IMR-90 (cell line): ENCODE measurements at regions not wholly inside any gene's neighbourhood (a gene's known extent, or its start where the extent isn't known, plus 50 kb on each side); places are given as distances from the start of the nearest gene placed in this dataset.

Experiments used
- ATAC-seq: fragments of 200-7000 bp; cut with Tn5 transposase; 2 replicates; pipeline ENCODE4 v1.9.1; 2020; ENCODE audit warnings: low read depth, mild to moderate bottlenecking, moderate library complexity
- BruUV-seq: library from RNA; stranded (reverse); fragments of 400-500 nt; replicated peaks from 2 replicates; lab custom pipeline; 2021; lab: Mats Ljungman, UMichigan
- CTCF ChIA-PET: fragments of 300-600 bp; formaldehyde crosslinking; extraction: SDS; loops from one replicate; lab custom pipeline; 2021; ENCODE audit warnings: antibody characterized with exemption; lab: Yijun Ruan, JAX
- POLR2A ChIA-PET: fragments of 300-600 bp; sonication (Branson Sonifier 250); formaldehyde crosslinking; loops from one replicate; lab custom pipeline; 2022; ENCODE audit warnings: antibody characterized with exemption; ENCODE audit not compliant: unreplicated experiment; lab: Charles Lee
- DNase-seq: peaks from one replicate; pipeline ENCODE4 v3.0.0; 2013
- H2AFZ ChIP-seq: replicated peaks from 2 replicates; pipeline ENCODE3; 2013; ENCODE audit warnings: low read length, mild to moderate bottlenecking; ENCODE audit not compliant: poor library complexity
- H2AK5ac ChIP-seq: 2 replicates; pipeline ENCODE4 v1.6.1; 2013; ENCODE audit warnings: low read depth, low read length, inconsistent platforms
- H2AK9ac ChIP-seq: replicated peaks from 2 replicates; pipeline ENCODE3; 2013; ENCODE audit warnings: mild to moderate bottlenecking, low read depth, low read length, moderate library complexity; ENCODE audit not compliant: poor library complexity
- H2BK120ac ChIP-seq: 2 replicates; pipeline ENCODE4 v1.6.1; 2013; ENCODE audit warnings: low read depth, low read length, inconsistent platforms
- H2BK15ac ChIP-seq: 3 replicates; pipeline ENCODE4 v1.6.1; 2013; ENCODE audit warnings: low read depth, low read length, inconsistent platforms
- H2BK20ac ChIP-seq: 2 replicates; pipeline ENCODE4 v1.6.1; 2013; ENCODE audit warnings: low read depth, mild to moderate bottlenecking, inconsistent platforms, low read length, moderate library complexity
- H2BK5ac ChIP-seq: 2 replicates; pipeline ENCODE4 v1.6.1; 2013; ENCODE audit warnings: mild to moderate bottlenecking, low read depth, low read length, inconsistent platforms; ENCODE audit not compliant: poor library complexity, severe bottlenecking
- H3K14ac ChIP-seq: replicated peaks from 2 replicates; pipeline ENCODE4 v1.6.1; 2013; ENCODE audit warnings: low read depth, low read length, inconsistent platforms
- H3K18ac ChIP-seq: 2 replicates; pipeline ENCODE4 v1.6.1; 2013; ENCODE audit warnings: low read depth, low read length, control low read depth
- H3K23ac ChIP-seq: 2 replicates; pipeline ENCODE4 v1.6.1; 2013; ENCODE audit warnings: low read depth, low read length, inconsistent platforms
- H3K27ac ChIP-seq: 2 replicates; pipeline ENCODE4 v1.5.1; 2013; ENCODE audit warnings: mild to moderate bottlenecking, control low read depth, low read length; ENCODE audit not compliant: insufficient read depth
- H3K27me3 ChIP-seq: 2 replicates; pipeline ENCODE4 v1.6.1; 2013; ENCODE audit warnings: low read length; ENCODE audit not compliant: control insufficient read depth, insufficient read depth
- H3K36me3 ChIP-seq: 2 replicates; pipeline ENCODE4 v1.6.1; 2013; ENCODE audit warnings: low read length, mixed read lengths; ENCODE audit not compliant: control insufficient read depth, insufficient read depth
- H3K4ac ChIP-seq: 2 replicates; pipeline ENCODE4 v1.6.1; 2013; ENCODE audit warnings: low read depth, low read length, inconsistent platforms
- H3K4me1 ChIP-seq: 2 replicates; pipeline ENCODE4 v1.6.1; 2013; ENCODE audit warnings: low read length, mixed read lengths; ENCODE audit not compliant: control insufficient read depth, insufficient read depth
- H3K4me2 ChIP-seq: 2 replicates; pipeline ENCODE4 v1.6.1; 2013; ENCODE audit warnings: low read depth, mild to moderate bottlenecking, control low read depth, low read length, moderate library complexity
- H3K4me3 ChIP-seq: 2 replicates; pipeline ENCODE4 v1.5.1; 2013; ENCODE audit warnings: low read depth, mild to moderate bottlenecking, control low read depth, low read length, moderate library complexity; ENCODE audit not compliant: insufficient read depth
- H3K56ac ChIP-seq: 2 replicates; pipeline ENCODE4 v1.6.1; 2013; ENCODE audit warnings: low read length, inconsistent platforms; ENCODE audit not compliant: insufficient read depth; ENCODE audit errors: extremely low read depth
- H3K79me1 ChIP-seq, 2 experiments: 2 replicates each; pipeline ENCODE4 v1.6.1; 2013; ENCODE audit warnings: low read length in 2 of 2, inconsistent platforms in 1 of 2, low read depth in 1 of 2
- H3K9ac ChIP-seq: 2 replicates; pipeline ENCODE4 v1.6.1; 2013; ENCODE audit warnings: low read depth, low read length, control low read depth
- H3K9me1 ChIP-seq: 2 replicates; pipeline ENCODE4 v1.6.1; 2013; ENCODE audit warnings: low read length, inconsistent platforms; ENCODE audit not compliant: insufficient read depth
- H3K9me3 ChIP-seq: 2 replicates; pipeline ENCODE4 v1.6.1; 2013; ENCODE audit warnings: low read length; ENCODE audit not compliant: control insufficient read depth, insufficient read depth
- H4K20me1 ChIP-seq: 2 replicates; pipeline ENCODE4 v1.6.1; 2013; ENCODE audit warnings: low read length, inconsistent platforms; ENCODE audit not compliant: insufficient read depth
- H4K5ac ChIP-seq: 2 replicates; pipeline ENCODE4 v1.6.1; 2013; ENCODE audit warnings: mild to moderate bottlenecking, low read depth, low read length, control low read depth
- H4K8ac ChIP-seq, 2 experiments: 2 replicates each; pipeline ENCODE4 v1.6.1; 2013; ENCODE audit warnings: low read depth in 2 of 2, low read length in 2 of 2, control low read depth in 1 of 2, inconsistent platforms in 1 of 2
- H4K91ac ChIP-seq: 2 replicates; pipeline ENCODE4 v1.6.1; 2013; ENCODE audit warnings: low read depth, low read length, inconsistent platforms; ENCODE audit not compliant: insufficient read depth
- MXI1 ChIP-seq: IDR thresholded peaks from 2 replicates; pipeline ENCODE4 v1.6.1; 2012; ENCODE audit warnings: low read depth, mild to moderate bottlenecking, low read length, moderate library complexity, borderline replicate concordance
- RAD21 ChIP-seq: IDR thresholded peaks from 2 replicates; pipeline ENCODE4 v1.6.1; 2012; ENCODE audit warnings: low read length, improper control_type of control experiment
- RCOR1 ChIP-seq: IDR thresholded peaks from 2 replicates; pipeline ENCODE4 v1.6.1; 2012; ENCODE audit warnings: mild to moderate bottlenecking, low read length, improper control_type of control experiment; ENCODE audit not compliant: insufficient replicate concordance
- RFX5 ChIP-seq: IDR thresholded peaks from 2 replicates; pipeline ENCODE4 v1.8.0; 2012; ENCODE audit warnings: low read depth, mild to moderate bottlenecking, low read length, moderate library complexity
- WGBS, 2 experiments: methylation state at CpG; one replicate each; pipeline versions ENCODE4 v1.1.5 to v1.1.7; 2013; ENCODE audit warnings: missing lambda C conversion rate in 2 of 2; ENCODE audit not compliant: insufficient read length in 1 of 2; ENCODE audit errors: extremely low coverage in 2 of 2; 5-methylcytosine and 5-hydroxymethylcytosine counted together
- dilution Hi-C: fragments of 300-500 bp; cut with HindIII; formaldehyde crosslinking; loops from one replicate; pipeline ENCODE4 v1.14.3; 2018; ENCODE audit warnings: low sequenced_read_pairs; ENCODE audit not compliant: unreplicated experiment
- in situ Hi-C: fragments of 300-500 bp; cut with MboI; formaldehyde crosslinking; loops from 3 replicates; pipeline ENCODE4 v1.14.3; 2019; ENCODE audit warnings: low sequenced_read_pairs, inconsistent platforms, mixed read lengths
- intact Hi-C: fragments of 100-400 bp; cut with micrococcal nuclease; formaldehyde crosslinking; loops from 2 replicates; pipeline ENCODE4 v1.10.0; 2022

DNA sequence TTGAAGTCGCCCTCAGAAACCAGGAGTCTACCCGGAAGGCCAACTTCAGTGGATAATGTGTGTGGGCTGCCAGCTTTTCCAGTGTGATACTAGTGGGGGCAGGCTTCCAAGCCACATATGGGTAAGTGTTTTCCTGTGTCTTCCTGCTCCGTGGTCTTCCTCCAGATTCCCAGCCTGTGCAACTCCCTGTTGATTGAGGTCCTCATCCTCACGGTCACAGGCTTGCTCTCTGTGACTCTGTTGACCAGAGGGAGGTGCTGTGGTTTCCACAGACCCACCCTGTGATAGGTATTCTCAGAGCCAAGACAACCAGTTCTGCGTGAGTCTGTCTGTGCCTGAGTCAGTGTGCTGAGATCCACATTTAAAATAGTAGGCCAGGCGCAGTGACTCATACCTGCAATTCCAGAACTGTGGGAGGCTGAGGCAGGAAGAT lies 388.0 kb upstream of the IRX2 start:
- WGBS, 2 experiments, result no CpG with 5 or more reads among the region's 6 CpGs
- in situ Hi-C loops (no loop called here), intact Hi-C loops (no loop called here), dilution Hi-C loops (no loop called here)
- no peaks in the 10 kb centered on the region for H3K4me1 ChIP-seq
- no peak overlapping the region for H3K23ac ChIP-seq
- no peak overlapping the region for H2AK5ac ChIP-seq
- H2BK5ac ChIP-seq, result no peak overlapping the region
- no peak overlapping the region for H3K14ac ChIP-seq
- ChIA-PET CTCF (no interaction called here), POLR2A (no interaction called here)
- H2BK15ac ChIP-seq, result no peak overlapping the region
- no peak overlapping the region for H3K9ac ChIP-seq
- H3K9me3 ChIP-seq, result peaks cover 29% of the 10 kb centered on the region
- no TSS peak for BruUV-seq
- DNase-seq, result no peak
- no peak overlapping the region for H4K91ac ChIP-seq
- H3K79me1 ChIP-seq, result no peaks in the 10 kb centered on the region
- no peak overlapping the region for H3K18ac ChIP-seq
- ATAC-seq, result no peak
- no peaks in the 10 kb centered on the region for H3K9me1 ChIP-seq
- no peaks in the 10 kb centered on the region for H3K36me3 ChIP-seq
- H4K20me1 ChIP-seq, result no peaks in the 10 kb centered on the region
- no peak overlapping the region for H2BK120ac ChIP-seq
- no peak overlapping the region for H3K4me2 ChIP-seq
- no peak overlapping the region for H4K5ac ChIP-seq
- H2BK20ac ChIP-seq, result no peak overlapping the region
- H4K8ac ChIP-seq, result no peak overlapping the region
- no peak overlapping the region for H3K27ac ChIP-seq
- H2AK9ac ChIP-seq, result no peak overlapping the region
- no peak overlapping the region for H2AFZ ChIP-seq
- H3K4me3 ChIP-seq, result no peak overlapping the region
- H3K4ac ChIP-seq, result no peak overlapping the region
- no peak overlapping the region for H3K56ac ChIP-seq
- no peaks in the 10 kb centered on the region for H3K27me3 ChIP-seq
- TF ChIP-seq RFX5 (no peak), MXI1 (no peak), RCOR1 (no peak), RAD21 (no peak)
